Large intestine (tissue), 3 donors: ENCODE measurements at regions not wholly inside any gene's neighbourhood (a gene's known extent, or its start where the extent isn't known, plus 50 kb on each side); places are given as distances from the start of the nearest gene placed in this dataset.
"Not testable (repeated sequence)": the region's sequence is repeated elsewhere in the genome, so short reads cannot be mapped to it uniquely, and the experiment has no call there.

Source experiments
- DNase-seq, 2 donors: peaks; one replicate each; pipeline versions ENCODE4 v3.0.0 to v3.0.0-alpha.2; 2013
- H3K27ac ChIP-seq: one replicate; pipeline ENCODE4 v1.5.1; 2013; ENCODE audit warnings: low read length
- H3K27me3 ChIP-seq: 2 replicates; pipeline ENCODE4 v1.6.1; 2013; ENCODE audit warnings: low read length; ENCODE audit not compliant: control insufficient read depth, insufficient read depth
- H3K36me3 ChIP-seq: 2 replicates; pipeline ENCODE4 v1.6.1; 2013; ENCODE audit warnings: low read length; ENCODE audit not compliant: control insufficient read depth, insufficient read depth
- H3K4me1 ChIP-seq: one replicate; pipeline ENCODE4 v1.6.1; 2013; ENCODE audit warnings: low read length; ENCODE audit not compliant: control insufficient read depth, insufficient read depth
- H3K4me3 ChIP-seq: one replicate; pipeline ENCODE4 v1.5.1; 2013; ENCODE audit warnings: low read length
- H3K9me3 ChIP-seq: one replicate; pipeline ENCODE4 v1.6.1; 2013; ENCODE audit warnings: mild to moderate bottlenecking, low read depth, low read length, moderate library complexity; ENCODE audit not compliant: control insufficient read depth
- WGBS: methylation state at CpG from one replicate; pipeline ENCODE4 v1.1.5; 2013; ENCODE audit warnings: low lambda C conversion rate; ENCODE audit not compliant: insufficient coverage; 5-methylcytosine and 5-hydroxymethylcytosine counted together

- Histone ChIP-seq H3K4me1 (no peaks in the 10 kb centered on the region), H3K27ac (no peak overlapping the region), H3K9me3 (no peaks in the 10 kb centered on the region), H3K4me3 (no peak overlapping the region), H3K27me3 (no peaks in the 10 kb centered on the region), H3K36me3 (no peaks in the 10 kb centered on the region)
- DNase-seq = no peak
- no CpG with 5 or more reads among the region's 5 CpGs for WGBS
These were observed 317.8 kb downstream of the SH2D4B start for GRCh38 chr10:80855348-80855971.

- DNase-seq = no peak
- 100% methylated on average over 1 of the region's 2 CpGs for WGBS
These were observed 318.5 kb downstream of the SH2D4B start for GRCh38 chr10:80856186-80856585.

GRCh38 chr10:80859279-80859678, 321.6 kb downstream of the SH2D4B start:
- not testable (repeated sequence) for H3K36me3 ChIP-seq, DNase-seq, H3K4me1 ChIP-seq, H3K27me3 ChIP-seq, H3K4me3 ChIP-seq, H3K9me3 ChIP-seq, H3K27ac ChIP-seq
- WGBS = no CpG with 5 or more reads among the region's 22 CpGs

More at GRCh38 chr10:80856186-80856585, 318.5 kb downstream of the SH2D4B start:
- Histone ChIP-seq H3K27ac (no peak overlapping the region), H3K36me3 (no peaks in the 10 kb centered on the region), H3K4me1 (no peaks in the 10 kb centered on the region), H3K9me3 (no peaks in the 10 kb centered on the region), H3K4me3 (no peak overlapping the region), H3K27me3 (no peaks in the 10 kb centered on the region)

GRCh38 chr10:80860719-80861118, 323.0 kb downstream of the SH2D4B start:
- no CpG with 5 or more reads among the region's 1 CpG for WGBS
- no peaks in the 10 kb centered on the region for H3K36me3 ChIP-seq
- H3K4me1 ChIP-seq = no peaks in the 10 kb centered on the region
- no peak for DNase-seq
- H3K27me3 ChIP-seq = no peaks in the 10 kb centered on the region
- H3K4me3 ChIP-seq = no peak overlapping the region
- H3K27ac ChIP-seq = no peak overlapping the region
- no peaks in the 10 kb centered on the region for H3K9me3 ChIP-seq

- DNase-seq = no peak
- H3K27ac ChIP-seq = no peak overlapping the region
These were observed 324.2 kb downstream of the SH2D4B start for GRCh38 chr10:80861882-80862281.

GRCh38 chr10:80870282-80870681, 332.6 kb downstream of the SH2D4B start:
- Histone ChIP-seq H3K9me3 (no peaks in the 10 kb centered on the region), H3K27ac (no peak overlapping the region), H3K4me3 (no peak overlapping the region), H3K36me3 (no peaks in the 10 kb centered on the region), H3K4me1 (no peaks in the 10 kb centered on the region), H3K27me3 (no peaks in the 10 kb centered on the region)
- DNase-seq = no peak
- WGBS = 75% methylated on average over 1 of the region's 1 CpG

More at GRCh38 chr10:80861882-80862281, 324.2 kb downstream of the SH2D4B start:
- H3K4me1 ChIP-seq = no peaks in the 10 kb centered on the region
- H3K27me3 ChIP-seq = no peaks in the 10 kb centered on the region
- H3K36me3 ChIP-seq = no peaks in the 10 kb centered on the region
- no peaks in the 10 kb centered on the region for H3K9me3 ChIP-seq
- no peak overlapping the region for H3K4me3 ChIP-seq

GRCh38 chr10:80871083-80871482, 333.4 kb downstream of the SH2D4B start:
- DNase-seq = no peak
- no peak overlapping the region for H3K4me3 ChIP-seq
- no peaks in the 10 kb centered on the region for H3K36me3 ChIP-seq
- no peaks in the 10 kb centered on the region for H3K27me3 ChIP-seq
- no peaks in the 10 kb centered on the region for H3K4me1 ChIP-seq
- H3K9me3 ChIP-seq = no peaks in the 10 kb centered on the region
- H3K27ac ChIP-seq = no peak overlapping the region

GRCh38 chr10:80878330-80878729, 340.6 kb downstream of the SH2D4B start:
- Histone ChIP-seq H3K9me3 (no peaks in the 10 kb centered on the region), H3K4me3 (no peak overlapping the region), H3K27ac (no peak overlapping the region), H3K36me3 (no peaks in the 10 kb centered on the region), H3K27me3 (no peaks in the 10 kb centered on the region), H3K4me1 (no peaks in the 10 kb centered on the region)
- WGBS = 100% methylated on average over 1 of the region's 1 CpG
- no peak for DNase-seq

GRCh38 chr10:80890146-80890545, 352.4 kb downstream of the SH2D4B start:
- Histone ChIP-seq H3K36me3 (no peaks in the 10 kb centered on the region), H3K27ac (no peak overlapping the region), H3K4me1 (no peaks in the 10 kb centered on the region), H3K9me3 (no peaks in the 10 kb centered on the region), H3K4me3 (no peak overlapping the region), H3K27me3 (no peaks in the 10 kb centered on the region)
- no CpG with 5 or more reads among the region's 1 CpG for WGBS
- no peak for DNase-seq

GRCh38 chr10:80893256-80893655, 355.6 kb downstream of the SH2D4B start:
- Histone ChIP-seq H3K9me3 (no peaks in the 10 kb centered on the region), H3K27ac (no peak overlapping the region), H3K36me3 (no peaks in the 10 kb centered on the region), H3K4me3 (no peak overlapping the region), H3K4me1 (no peaks in the 10 kb centered on the region), H3K27me3 (no peaks in the 10 kb centered on the region)
- DNase-seq = no peak
- WGBS = no CpG with 5 or more reads among the region's 5 CpGs

GRCh38 chr10:80894311-80894791, 356.6 kb downstream of the SH2D4B start:
- WGBS = 41% methylated on average over 2 of the region's 3 CpGs
- no peak overlapping the region for H3K4me3 ChIP-seq
- H3K36me3 ChIP-seq = no peaks in the 10 kb centered on the region

More at GRCh38 chr10:80894311-80894791, 356.6 kb downstream of the SH2D4B start:
- DNase-seq = no peak
- Histone ChIP-seq H3K27me3 (no peaks in the 10 kb centered on the region), H3K4me1 (no peaks in the 10 kb centered on the region), H3K27ac (no peak overlapping the region), H3K9me3 (no peaks in the 10 kb centered on the region)
